ENCODE measurements at regions not wholly inside any gene's neighbourhood (a gene's known extent, or its start where the extent isn't known, plus 50 kb on each side); places are given as distances from the start of the nearest gene placed in this dataset.

- Histone ChIP-seq H3K9me3 (ENCODE audit: insufficient read depth in 2 of 2, low read depth in 1 of 2, low read length in 1 of 2) (no peaks in the 10 kb centered on the region), H2BK20ac (ENCODE audit: low read length) (no peak overlapping the region), H3K4me3 (ENCODE audit: extremely low read depth in 1 of 4, insufficient read depth in 2 of 4, low read depth in 3 of 4, low read length in 4 of 4) (no peak overlapping the region), H2AFZ (ENCODE audit: low read length) (no peak overlapping the region), H3K4ac (replicated peaks; ENCODE audit: insufficient read length, low read depth, low read length) (no peak overlapping the region), H4K20me1 (replicated peaks in 1 of 2; ENCODE audit: control insufficient read depth in 1 of 2, insufficient read depth in 2 of 2, low read length in 2 of 2) (no peaks in the 10 kb centered on the region), H2BK120ac (replicated peaks; ENCODE audit: low read depth, low read length) (no peak overlapping the region), H3K23me2 (ENCODE audit: low read depth, low read length) (no peaks in the 10 kb centered on the region; the same call in 1 of the 2 replicates), H3K56ac (replicated peaks; ENCODE audit: insufficient read length, low read depth, low read length) (no peak overlapping the region), H3K4me1 (replicated peaks in 1 of 4; ENCODE audit: control insufficient read depth in 3 of 4, insufficient read depth in 4 of 4, low read length in 3 of 4) (peaks cover 0 to 13% (median 7%) of the 10 kb centered on the region in 4 experiments; a peak in 5 of 7 replicates), H3K4me2 (ENCODE audit: insufficient read depth in 1 of 2, low read depth in 2 of 2, low read length in 2 of 2) (no peak overlapping the region), H3K36me3 (ENCODE audit: control insufficient read depth in 2 of 4, insufficient read depth in 4 of 4, low read length in 3 of 4) (no peaks in the 10 kb centered on the region), H4K91ac (replicated peaks; ENCODE audit: insufficient read length, low read length) (no peak overlapping the region), H4K8ac (ENCODE audit: extremely low read depth, insufficient read depth, low read length) (no peak overlapping the region), H3K9ac (replicated peaks in 1 of 4; ENCODE audit: extremely low read depth in 1 of 4, low read depth in 3 of 4, low read length in 3 of 4) (no peak overlapping the region), H2AK5ac (ENCODE audit: low read depth, low read length) (no peak overlapping the region), H3K79me2 (ENCODE audit: control insufficient read depth in 1 of 2, insufficient read depth in 2 of 2, low read length in 2 of 2) (no peaks in the 10 kb centered on the region), H3K79me1 (ENCODE audit: low read depth, low read length) (no peaks in the 10 kb centered on the region), H3K14ac (ENCODE audit: insufficient read length) (no peak overlapping the region), H3K27me3 (replicated peaks in 1 of 4; ENCODE audit: control insufficient read depth in 3 of 4, extremely low read depth in 1 of 4, insufficient read depth in 3 of 4, low read length in 3 of 4) (no peaks in the 10 kb centered on the region), H3K27ac (ENCODE audit: low read depth, low read length) (no peak overlapping the region), H3K18ac (ENCODE audit: extremely low read depth, low read length) (no peak overlapping the region), H3K23ac (ENCODE audit: insufficient read length) (no peak overlapping the region), H4K5ac (ENCODE audit: insufficient read length, low read depth, low read length) (no peak overlapping the region), H2BK12ac (ENCODE audit: low read depth, low read length) (no peak overlapping the region), H2BK5ac (ENCODE audit: low read depth, low read length) (no peak overlapping the region), H2BK15ac (ENCODE audit: low read length) (no peak overlapping the region)
- TF ChIP-seq YY1 (IDR thresholded peaks at IDR 0.05; ENCODE audit: low read depth, low read length) (no peak), CHD2 (IDR thresholded peaks at IDR 0.05; ENCODE audit: low read length) (no peak), KDM1A (IDR thresholded peaks at IDR 0.05; ENCODE audit: borderline replicate concordance, low read length) (no peak), SP2 (IDR thresholded peaks at IDR 0.05; ENCODE audit: low read length) (no peak)
- ChIA-PET CTCF (ENCODE audit: partially characterized antibody) (interaction anchor here (1.7 kb wide), 1 partner anchor 9 kb away, joined by 5 read pairs; no protein-coding TSS in a partner anchor), POLR2A (ENCODE audit: partially characterized antibody) (no interaction called here)
- DNase-seq (ENCODE audit: low read depth in 1 of 2, low spot score in 2 of 2) (no peak), FAIRE-seq (no peak)
Measured at GRCh38 chr6:125499535-125499934, 197.8 kb upstream of the HDDC2 start.

All from H1 (cell line).